IPS DF 6.9 (cell line): ENCODE measurements at regions not wholly inside any gene's neighbourhood (a gene's known extent, or its start where the extent isn't known, plus 50 kb on each side); places are given as distances from the start of the nearest gene placed in this dataset.

ENCODE experiments used
- DNase-seq: peaks from one replicate; pipeline ENCODE4 v3.0.0-alpha.2; 2013; ENCODE audit warnings: low read depth, low spot score
- H3K27ac ChIP-seq: one replicate; pipeline ENCODE4 v1.5.1; 2013; ENCODE audit warnings: low read length, control low read depth
- H3K27me3 ChIP-seq: 2 replicates; pipeline ENCODE4 v1.6.1; 2013; ENCODE audit warnings: mild to moderate bottlenecking, low read length; ENCODE audit not compliant: control insufficient read depth, insufficient read depth
- H3K36me3 ChIP-seq: 2 replicates; pipeline ENCODE4 v1.6.1; 2013; ENCODE audit warnings: low read length; ENCODE audit not compliant: control insufficient read depth, insufficient read depth
- H3K4me1 ChIP-seq: 2 replicates; pipeline ENCODE4 v1.6.1; 2013; ENCODE audit warnings: low read length; ENCODE audit not compliant: control insufficient read depth, insufficient read depth
- H3K4me3 ChIP-seq: 2 replicates; pipeline ENCODE4 v1.5.1; 2013; ENCODE audit warnings: mild to moderate bottlenecking, low read length
- H3K9me3 ChIP-seq: 2 replicates; pipeline ENCODE4 v1.6.1; 2013; ENCODE audit warnings: low read length, inconsistent platforms; ENCODE audit not compliant: control insufficient read depth, insufficient read depth
- WGBS: extraction: QIAGEN DNeasy Blood & Tissue Kit; methylation state at CpG from one replicate; pipeline ENCODE4 v1.1.7; 2013; ENCODE audit warnings: mixed read lengths, missing lambda C conversion rate; ENCODE audit not compliant: insufficient read length, insufficient coverage; 5-methylcytosine and 5-hydroxymethylcytosine counted together

DNA sequence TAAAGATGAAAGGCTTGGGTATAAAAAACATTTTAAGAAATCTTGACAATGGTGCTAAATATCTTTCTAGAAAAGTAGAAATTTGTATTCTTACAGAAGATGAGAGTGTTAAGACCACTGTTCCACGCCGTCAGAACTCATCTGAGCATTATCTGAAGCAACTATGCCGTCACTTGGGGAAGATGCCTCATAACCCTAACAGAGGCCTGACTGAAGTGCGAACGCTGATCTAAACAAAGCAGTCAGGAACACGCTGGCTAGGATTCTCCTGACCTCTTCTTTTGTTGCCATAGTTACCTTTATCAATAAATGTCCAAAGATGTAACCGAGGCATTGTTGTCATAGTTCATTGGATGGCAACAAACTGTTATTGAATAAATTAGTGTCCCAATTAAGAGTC is 612.4 kb downstream of the LTN1 start:
- no peaks in the 10 kb centered on the region for H3K36me3 ChIP-seq
- H3K27me3 ChIP-seq, result no peaks in the 10 kb centered on the region
- no peak overlapping the region for H3K4me3 ChIP-seq
- H3K27ac ChIP-seq, result no peak overlapping the region
- no CpG with 5 or more reads among the region's 7 CpGs for WGBS
- H3K4me1 ChIP-seq, result 0 out of 2 replicates have a peak, but pooled peaks cover 2% of the 10 kb centered on the region
- DNase-seq, result no peak
- no peaks in the 10 kb centered on the region for H3K9me3 ChIP-seq

DNA sequence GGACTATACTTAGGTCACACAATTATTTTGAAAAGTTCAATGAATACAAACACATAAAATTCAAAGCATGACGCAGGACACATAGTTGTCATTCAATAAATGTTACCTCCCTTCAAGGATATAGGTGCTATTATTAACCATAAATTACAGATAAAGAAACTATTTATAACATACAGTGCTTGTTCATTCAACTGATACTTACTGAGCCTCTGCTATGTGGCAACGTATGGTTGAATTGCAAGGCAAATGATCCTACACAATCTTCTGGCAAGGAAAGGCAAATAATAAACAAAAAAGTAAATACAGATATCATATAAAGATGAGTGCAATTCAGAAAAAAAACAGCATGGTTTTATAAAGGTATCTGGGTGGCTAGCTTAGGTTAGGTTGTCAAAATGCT is 614.7 kb downstream of the LTN1 start:
- WGBS, result no CpG with 5 or more reads among the region's 2 CpGs
- no peaks in the 10 kb centered on the region for H3K9me3 ChIP-seq

DNA sequence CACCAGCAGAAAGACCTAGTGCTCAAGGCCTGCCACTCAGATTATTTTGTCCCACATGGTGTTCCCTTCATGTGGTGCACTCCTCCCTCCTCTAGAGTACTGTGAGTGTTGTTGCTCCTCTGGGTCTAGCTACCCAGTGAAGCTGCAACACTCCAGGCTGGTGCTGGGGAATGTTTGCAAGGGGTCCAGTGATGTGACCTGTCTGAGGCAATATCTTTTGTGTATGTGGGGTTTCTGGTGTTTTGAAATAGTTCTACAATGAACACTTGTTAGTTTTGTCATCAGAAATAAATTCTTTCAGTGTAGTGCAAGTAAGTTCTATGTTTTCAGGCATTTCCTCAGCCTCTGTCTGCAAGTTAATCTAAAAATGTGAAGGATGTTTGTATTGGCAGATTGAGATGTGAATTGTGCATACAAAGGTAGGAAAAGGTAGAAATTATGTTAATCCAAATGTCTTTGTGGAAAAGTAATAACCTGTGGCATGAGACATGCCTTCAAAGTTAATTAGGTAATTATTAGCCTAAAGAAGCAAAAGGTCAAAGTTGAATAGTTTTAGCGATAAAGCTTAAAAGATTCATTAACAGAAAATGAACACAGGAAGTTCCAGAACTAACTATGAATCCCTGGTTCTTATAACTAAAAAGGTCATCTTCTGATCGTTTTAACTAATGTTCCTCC is 616.8 kb downstream of the LTN1 start:
- DNase-seq, result no peak
- no peak overlapping the region for H3K4me3 ChIP-seq
- H3K27ac ChIP-seq, result no peak overlapping the region
- H3K9me3 ChIP-seq, result no peaks in the 10 kb centered on the region
- no peaks in the 10 kb centered on the region for H3K36me3 ChIP-seq
- H3K27me3 ChIP-seq, result no peaks in the 10 kb centered on the region
- no CpG with 5 or more reads among the region's 2 CpGs for WGBS
- H3K4me1 ChIP-seq, result 0 out of 2 replicates have a peak, but pooled peaks cover 2% of the 10 kb centered on the region

More for the DNA sequence above, 614.7 kb downstream of the LTN1 start:
- H3K4me3 ChIP-seq, result no peak overlapping the region
- no peak overlapping the region for H3K27ac ChIP-seq
- H3K36me3 ChIP-seq, result no peaks in the 10 kb centered on the region
- DNase-seq, result no peak
- H3K4me1 ChIP-seq, result 0 out of 2 replicates have a peak, but pooled peaks cover 2% of the 10 kb centered on the region
- no peaks in the 10 kb centered on the region for H3K27me3 ChIP-seq

DNA sequence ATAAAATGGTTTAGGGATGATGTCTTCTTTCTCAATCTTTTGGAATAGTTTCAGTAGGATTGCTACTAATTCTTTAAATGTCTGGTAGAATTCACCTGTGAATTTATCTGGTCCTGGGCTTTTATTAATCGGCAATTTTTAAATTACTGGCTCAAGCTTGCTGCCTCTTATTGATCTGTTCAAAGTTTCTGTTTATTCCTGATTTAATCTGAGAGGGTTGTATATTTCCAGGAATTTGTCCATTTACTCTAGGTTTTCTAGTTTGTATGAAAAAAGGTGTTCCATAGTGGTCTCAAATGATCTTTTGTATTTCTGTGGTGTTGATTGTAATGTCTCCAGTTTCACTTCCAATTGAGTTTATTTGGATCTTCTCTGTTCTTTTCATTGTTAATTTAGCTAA is 617.8 kb downstream of the LTN1 start:
- no peak for DNase-seq
- Histone ChIP-seq H3K36me3 (no peaks in the 10 kb centered on the region), H3K27ac (no peak overlapping the region), H3K27me3 (no peaks in the 10 kb centered on the region), H3K4me3 (no peak overlapping the region), H3K4me1 (0 out of 2 replicates have a peak, but pooled peaks cover 2% of the 10 kb centered on the region), H3K9me3 (no peaks in the 10 kb centered on the region)
- WGBS, result no CpG with 5 or more reads among the region's 1 CpG

DNA sequence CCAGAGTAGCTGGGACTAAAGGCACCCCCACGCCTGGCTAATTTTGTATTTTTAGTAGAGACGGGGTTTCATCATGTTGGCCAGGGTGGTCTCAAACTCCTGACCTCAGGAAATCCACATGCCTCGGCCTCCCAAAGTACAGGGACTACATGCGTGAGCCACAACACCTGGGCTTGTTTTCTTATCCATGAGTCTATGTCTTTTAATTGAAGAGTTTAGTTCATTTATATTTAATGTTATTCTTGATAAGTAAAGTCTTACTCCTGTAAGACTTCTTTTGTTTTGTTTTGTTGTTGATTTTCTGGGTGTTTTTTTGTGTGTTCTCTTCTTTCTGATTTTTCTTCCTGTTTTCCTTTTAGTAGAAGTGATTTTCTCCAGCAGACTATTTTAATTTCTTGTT is 621.0 kb downstream of the LTN1 start:
- no peaks in the 10 kb centered on the region for H3K9me3 ChIP-seq
- WGBS, result no CpG with 5 or more reads among the region's 4 CpGs

DNA sequence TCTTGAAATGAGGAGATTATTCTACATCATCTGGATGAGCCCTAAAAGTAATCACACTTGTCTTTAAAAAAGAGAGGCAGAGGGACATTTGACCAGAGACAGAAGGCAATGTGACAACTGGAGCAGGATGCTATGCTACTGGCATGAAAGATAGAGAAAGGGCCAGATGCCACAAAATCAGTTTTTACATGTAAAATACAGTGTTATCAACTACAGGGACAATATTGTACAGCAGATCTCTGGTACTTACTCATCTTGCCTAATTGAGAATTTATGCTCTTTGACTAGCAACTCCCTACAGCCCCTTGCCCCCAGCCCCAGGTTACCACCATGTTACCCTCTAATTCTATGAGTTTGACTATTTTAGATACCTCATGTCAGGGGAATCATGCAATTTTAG is 633.4 kb downstream of the LTN1 start:
- Histone ChIP-seq H3K9me3 (no peaks in the 10 kb centered on the region), H3K36me3 (no peaks in the 10 kb centered on the region), H3K4me3 (no peak overlapping the region), H3K27me3 (no peaks in the 10 kb centered on the region), H3K27ac (no peak overlapping the region), H3K4me1 (no peaks in the 10 kb centered on the region)
- DNase-seq, result no peak

More for the DNA sequence above, 621.0 kb downstream of the LTN1 start:
- Histone ChIP-seq H3K36me3 (no peaks in the 10 kb centered on the region), H3K27ac (no peak overlapping the region), H3K27me3 (no peaks in the 10 kb centered on the region), H3K4me1 (no peaks in the 10 kb centered on the region), H3K4me3 (no peak overlapping the region)
- DNase-seq, result no peak

DNA sequence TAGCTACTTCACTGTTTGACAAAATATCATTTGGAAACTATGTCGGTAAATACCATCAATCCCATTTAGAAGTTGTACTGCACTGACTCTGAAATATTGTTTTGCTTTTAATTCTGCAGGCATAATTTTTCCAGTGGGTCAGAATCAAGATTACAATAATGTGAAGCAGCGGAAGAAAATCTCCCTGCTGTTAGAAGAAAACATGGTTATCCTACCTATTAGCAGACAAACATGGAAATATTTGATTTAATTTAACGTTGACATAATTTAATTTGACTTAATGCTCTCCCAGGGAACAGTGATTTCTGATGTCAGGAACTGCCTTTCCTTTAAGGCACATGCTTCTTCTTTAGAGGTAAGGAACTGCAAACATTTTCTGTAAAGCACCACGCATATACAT is 634.0 kb downstream of the LTN1 start:
- WGBS, result no CpG with 5 or more reads among the region's 4 CpGs
- Histone ChIP-seq H3K27ac (no peak overlapping the region), H3K4me1 (no peaks in the 10 kb centered on the region), H3K4me3 (no peak overlapping the region), H3K9me3 (no peaks in the 10 kb centered on the region), H3K27me3 (no peaks in the 10 kb centered on the region), H3K36me3 (no peaks in the 10 kb centered on the region)
- no peak for DNase-seq

DNA sequence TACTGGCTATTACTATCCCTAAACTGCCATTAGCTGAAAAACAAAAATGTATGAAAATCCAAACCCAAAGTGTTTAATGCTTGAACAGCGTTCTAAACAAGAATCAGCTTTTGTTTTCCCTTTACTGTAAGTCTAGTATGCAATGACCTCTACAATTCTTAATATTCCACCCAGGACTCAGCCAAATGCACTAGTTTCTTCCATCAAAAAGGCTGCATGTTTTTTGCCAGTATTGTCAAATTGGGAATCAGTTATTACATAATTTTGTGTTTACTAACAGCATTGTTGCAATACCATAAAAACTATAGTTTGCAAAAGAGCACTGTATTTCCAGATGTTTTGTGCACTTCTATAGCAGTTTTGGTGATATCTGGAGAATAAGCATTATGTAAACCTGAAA is 634.5 kb downstream of the LTN1 start:
- whole genome bisulfite sequencing, result no CpG with 5 or more reads among the region's 1 CpG
- no peaks in the 10 kb centered on the region for H3K27me3 ChIP-seq
- H3K36me3 ChIP-seq, result no peaks in the 10 kb centered on the region
- no peak overlapping the region for H3K4me3 ChIP-seq
- H3K27ac ChIP-seq, result no peak overlapping the region
- DNase-seq, result no peak
- H3K4me1 ChIP-seq, result no peaks in the 10 kb centered on the region
- no peaks in the 10 kb centered on the region for H3K9me3 ChIP-seq

DNA sequence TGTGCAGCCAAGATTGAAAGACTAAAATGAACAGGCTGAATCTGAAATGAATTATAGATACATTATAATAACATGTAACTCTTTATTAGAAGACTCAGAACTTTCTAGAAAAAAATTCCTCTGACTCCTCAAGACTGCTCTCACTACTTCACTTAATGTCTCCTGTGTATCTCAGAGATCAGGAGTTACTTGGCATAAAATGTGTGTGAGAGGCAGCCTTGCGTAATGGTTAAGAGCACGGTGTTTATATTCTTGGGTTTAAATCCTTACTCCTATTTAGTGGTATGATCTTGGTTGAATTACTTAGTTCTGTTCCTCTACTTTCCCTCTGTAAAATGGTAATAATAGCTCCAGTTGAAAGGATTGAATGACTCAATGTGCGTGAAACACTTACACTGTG is 634.9 kb downstream of the LTN1 start:
- no peaks in the 10 kb centered on the region for H3K9me3 ChIP-seq
- no CpG with 5 or more reads among the region's 3 CpGs for WGBS

DNA sequence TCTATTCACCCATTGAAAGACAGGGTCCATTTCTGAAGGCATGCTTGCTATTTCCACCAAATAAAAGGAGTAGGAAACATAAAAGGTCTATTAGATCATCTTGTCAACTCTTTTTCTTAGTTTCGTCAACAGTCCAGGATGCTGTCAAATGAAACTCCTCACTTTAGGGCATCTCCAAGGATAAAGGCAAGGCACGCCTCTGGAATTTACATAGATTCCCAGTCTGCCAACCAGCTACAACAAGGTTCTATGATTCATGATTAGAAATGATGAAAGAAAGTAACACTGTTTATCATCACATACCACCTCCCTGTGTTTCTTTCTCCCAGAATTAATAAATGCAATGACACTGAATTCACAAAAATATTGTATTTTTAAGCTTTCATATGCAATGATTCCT is 636.3 kb downstream of the LTN1 start:
- Histone ChIP-seq H3K27me3 (no peaks in the 10 kb centered on the region), H3K4me1 (no peaks in the 10 kb centered on the region), H3K9me3 (no peaks in the 10 kb centered on the region), H3K4me3 (no peak overlapping the region), H3K27ac (no peak overlapping the region), H3K36me3 (no peaks in the 10 kb centered on the region)
- no CpG with 5 or more reads among the region's 2 CpGs for WGBS
- no peak for DNase-seq

More for the DNA sequence above, 634.9 kb downstream of the LTN1 start:
- Histone ChIP-seq H3K36me3 (no peaks in the 10 kb centered on the region), H3K4me3 (no peak overlapping the region), H3K27me3 (no peaks in the 10 kb centered on the region), H3K27ac (no peak overlapping the region), H3K4me1 (no peaks in the 10 kb centered on the region)
- no peak for DNase-seq

DNA sequence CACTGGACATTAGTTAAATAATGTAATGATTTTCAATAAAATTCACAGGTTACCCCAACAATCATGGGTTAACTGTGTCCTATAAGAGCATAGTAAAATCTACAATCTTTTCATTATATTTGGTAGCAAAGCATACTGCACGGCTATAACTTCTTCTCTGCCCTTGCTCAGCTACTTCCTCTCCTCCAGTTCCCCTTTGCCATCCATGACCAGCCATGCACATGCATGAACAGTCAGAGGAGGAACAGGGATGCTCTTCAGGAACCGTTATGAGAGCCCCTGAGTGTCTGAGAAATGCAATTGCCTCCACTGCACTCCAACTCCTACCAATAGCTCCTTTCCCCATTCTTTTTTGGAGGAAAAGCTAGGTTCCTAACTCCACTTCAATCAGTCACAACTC is 646.7 kb downstream of the LTN1 start:
- no peak for DNase-seq

More for the DNA sequence above, 646.7 kb downstream of the LTN1 start:
- no peaks in the 10 kb centered on the region for H3K4me1 ChIP-seq
- H3K36me3 ChIP-seq, result no peaks in the 10 kb centered on the region
- H3K27ac ChIP-seq, result no peak overlapping the region
- no peaks in the 10 kb centered on the region for H3K27me3 ChIP-seq
- no peaks in the 10 kb centered on the region for H3K9me3 ChIP-seq
- WGBS, result no CpG with 5 or more reads among the region's 2 CpGs
- H3K4me3 ChIP-seq, result no peak overlapping the region
